H9 (cell line): ENCODE measurements at regions not wholly inside any gene's neighbourhood (a gene's known extent, or its start where the extent isn't known, plus 50 kb on each side); places are given as distances from the start of the nearest gene placed in this dataset.

Source experiments
- DNase-seq: peaks from one replicate; pipeline ENCODE4 v3.0.0-alpha.2; 2017
- H2AFZ ChIP-seq: one replicate; pipeline ENCODE4 v1.6.1; 2013; ENCODE audit warnings: mild to moderate bottlenecking, low read length, control low read depth, moderate library complexity
- H2AK5ac ChIP-seq: 2 replicates; pipeline ENCODE4 v1.6.1; 2013; ENCODE audit warnings: low read length, control low read depth, mixed read lengths; ENCODE audit not compliant: insufficient read length
- H2BK120ac ChIP-seq: one replicate; pipeline ENCODE4 v1.6.1; 2013; ENCODE audit warnings: low read depth, mild to moderate bottlenecking, low read length, control low read depth, inconsistent platforms; ENCODE audit not compliant: poor library complexity, severe bottlenecking
- H2BK12ac ChIP-seq: 2 replicates; pipeline ENCODE4 v1.6.1; 2013; ENCODE audit warnings: low read length, control low read depth, mixed read lengths, low read depth; ENCODE audit not compliant: insufficient read length
- H2BK15ac ChIP-seq: 2 replicates; pipeline ENCODE4 v1.6.1; 2013; ENCODE audit warnings: low read depth, low read length, control low read depth
- H2BK20ac ChIP-seq: one replicate; pipeline ENCODE4 v1.6.1; 2013; ENCODE audit warnings: low read depth, mild to moderate bottlenecking, low read length, control low read depth, inconsistent platforms; ENCODE audit not compliant: poor library complexity, severe bottlenecking
- H2BK5ac ChIP-seq: 2 replicates; pipeline ENCODE4 v1.6.1; 2013; ENCODE audit warnings: low read length, control low read depth, mixed read lengths; ENCODE audit not compliant: insufficient read length
- H3K14ac ChIP-seq: 2 replicates; pipeline ENCODE4 v1.6.1; 2013; ENCODE audit warnings: low read length, control low read depth; ENCODE audit not compliant: insufficient read depth
- H3K18ac ChIP-seq: 2 replicates; pipeline ENCODE4 v1.6.1; 2013; ENCODE audit warnings: low read depth, mild to moderate bottlenecking, mixed read lengths, low read length, control low read depth; ENCODE audit not compliant: insufficient read length
- H3K23ac ChIP-seq: 2 replicates; pipeline ENCODE4 v1.6.1; 2013; ENCODE audit warnings: low read length, control low read depth, mixed read lengths, low read depth; ENCODE audit not compliant: insufficient read length
- H3K23me2 ChIP-seq: 2 replicates; pipeline ENCODE4 v1.6.1; 2013; ENCODE audit warnings: low read depth, mild to moderate bottlenecking, mixed read lengths, low read length, control low read depth; ENCODE audit not compliant: insufficient read length, poor library complexity, severe bottlenecking
- H3K27ac ChIP-seq: 2 replicates; pipeline ENCODE4 v1.5.1; 2013; ENCODE audit warnings: low read length, control low read depth, mixed read lengths, low read depth; ENCODE audit not compliant: insufficient read length
- H3K27me3 ChIP-seq: 2 replicates; pipeline ENCODE4 v1.6.1; 2013; ENCODE audit warnings: low read length, control low read depth, inconsistent platforms; ENCODE audit not compliant: insufficient read depth
- H3K4ac ChIP-seq: 2 replicates; pipeline ENCODE4 v1.6.1; 2013; ENCODE audit warnings: low read depth, mild to moderate bottlenecking, control low read depth, inconsistent platforms, low read length, moderate library complexity
- H3K4me1 ChIP-seq: 2 replicates; pipeline ENCODE4 v1.6.1; 2013; ENCODE audit warnings: low read length, control low read depth, inconsistent platforms; ENCODE audit not compliant: insufficient read depth
- H3K4me2 ChIP-seq: 2 replicates; pipeline ENCODE4 v1.6.1; 2013; ENCODE audit warnings: low read length, control low read depth, mixed read lengths; ENCODE audit not compliant: insufficient read length, insufficient read depth
- H3K56ac ChIP-seq: 2 replicates; pipeline ENCODE4 v1.6.1; 2013; ENCODE audit warnings: low read depth, mild to moderate bottlenecking, mixed read lengths, low read length, control low read depth; ENCODE audit not compliant: insufficient read length
- H3K79me1 ChIP-seq: 2 replicates; pipeline ENCODE4 v1.6.1; 2013; ENCODE audit warnings: low read depth, mild to moderate bottlenecking, moderate library complexity, low read length, control low read depth, inconsistent platforms; ENCODE audit not compliant: insufficient read depth, poor library complexity, severe bottlenecking
- H3K79me2 ChIP-seq: 2 replicates; pipeline ENCODE4 v1.6.1; 2013; ENCODE audit warnings: low read length, control low read depth, inconsistent platforms; ENCODE audit not compliant: insufficient read depth
- H3K9ac ChIP-seq: 2 replicates; pipeline ENCODE4 v1.6.1; 2013; ENCODE audit warnings: low read length, control low read depth, mixed read lengths; ENCODE audit not compliant: insufficient read length; ENCODE audit errors: extremely low read depth
- H3K9me3 ChIP-seq: one replicate; pipeline ENCODE4 v1.6.1; 2013; ENCODE audit warnings: low read depth, low read length, inconsistent platforms; ENCODE audit not compliant: control insufficient read depth
- H3T11ph ChIP-seq: one replicate; pipeline ENCODE4 v1.6.1; 2013; ENCODE audit warnings: mild to moderate bottlenecking, low read length, control low read depth, inconsistent platforms
- H4K20me1 ChIP-seq: one replicate; pipeline ENCODE4 v1.6.1; 2013; ENCODE audit not compliant: control insufficient read depth, insufficient read length, insufficient read depth
- H4K5ac ChIP-seq: 2 replicates; pipeline ENCODE4 v1.6.1; 2013; ENCODE audit warnings: low read depth, mild to moderate bottlenecking, mixed read lengths, low read length, control low read depth; ENCODE audit not compliant: insufficient read length
- H4K8ac ChIP-seq: replicated peaks from 2 replicates; pipeline ENCODE4 v1.6.1; 2013; ENCODE audit warnings: low read length, control low read depth, mixed read lengths, low read depth; ENCODE audit not compliant: insufficient read length
- H4K91ac ChIP-seq: 2 replicates; pipeline ENCODE4 v1.6.1; 2013; ENCODE audit warnings: low read depth, mild to moderate bottlenecking, moderate library complexity, mixed read lengths, low read length, control low read depth; ENCODE audit not compliant: insufficient read length
- H3K27ac Mint-ChIP-seq, 3 experiments: 2 replicates in 2 of 3; 3 replicates in 1 of 3; pipeline ENCODE4 v1.8.0; 2020 to 2021; ENCODE audit warnings: mixed read lengths in 3 of 3, mild to moderate bottlenecking in 1 of 3, moderate library complexity in 1 of 3
- H3K27me3 Mint-ChIP-seq: 2 replicates; pipeline ENCODE4 v1.8.0; 2021; ENCODE audit warnings: low read depth, mild to moderate bottlenecking, moderate library complexity, mixed read lengths
- H3K36me3 Mint-ChIP-seq, 3 experiments: 2 replicates in 2 of 3; 3 replicates in 1 of 3; pipeline ENCODE4 v1.8.0; 2020 to 2021; ENCODE audit warnings: low read depth in 3 of 3, mixed read lengths in 3 of 3; ENCODE audit not compliant: insufficient read depth in 1 of 3
- H3K4me1 Mint-ChIP-seq, 2 experiments: 2 replicates each; pipeline ENCODE4 v1.8.0; 2020; ENCODE audit warnings: mixed read lengths in 2 of 2
- H3K4me3 Mint-ChIP-seq, 2 experiments: 2 replicates in 1 of 2; 3 replicates in 1 of 2; pipeline ENCODE4 v1.8.0; 2020 to 2021; ENCODE audit warnings: mild to moderate bottlenecking in 2 of 2, mixed read lengths in 2 of 2, moderate library complexity in 1 of 2
- H3K9me3 Mint-ChIP-seq, 2 experiments: 2 replicates in 1 of 2; 3 replicates in 1 of 2; pipeline ENCODE4 v1.8.0; 2020; ENCODE audit warnings: mild to moderate bottlenecking in 2 of 2, mixed read lengths in 2 of 2, moderate library complexity in 1 of 2
- CTCF ChIP-seq: fragments of 200-600 bp; sonication (generic); conservative IDR thresholded peaks from 3 replicates; pipeline ENCODE4 v1.8.0; 2021; ENCODE audit warnings: antibody characterized with exemption, mild to moderate bottlenecking
- WGBS: extraction: QIAGEN DNeasy Blood & Tissue Kit; methylation state at CpG from one replicate; pipeline ENCODE4 v1.1.7; 2013; ENCODE audit warnings: missing lambda C conversion rate, low lambda C conversion rate, mixed read lengths; ENCODE audit not compliant: insufficient read length; ENCODE audit errors: extremely low coverage; 5-methylcytosine and 5-hydroxymethylcytosine counted together

DNA sequence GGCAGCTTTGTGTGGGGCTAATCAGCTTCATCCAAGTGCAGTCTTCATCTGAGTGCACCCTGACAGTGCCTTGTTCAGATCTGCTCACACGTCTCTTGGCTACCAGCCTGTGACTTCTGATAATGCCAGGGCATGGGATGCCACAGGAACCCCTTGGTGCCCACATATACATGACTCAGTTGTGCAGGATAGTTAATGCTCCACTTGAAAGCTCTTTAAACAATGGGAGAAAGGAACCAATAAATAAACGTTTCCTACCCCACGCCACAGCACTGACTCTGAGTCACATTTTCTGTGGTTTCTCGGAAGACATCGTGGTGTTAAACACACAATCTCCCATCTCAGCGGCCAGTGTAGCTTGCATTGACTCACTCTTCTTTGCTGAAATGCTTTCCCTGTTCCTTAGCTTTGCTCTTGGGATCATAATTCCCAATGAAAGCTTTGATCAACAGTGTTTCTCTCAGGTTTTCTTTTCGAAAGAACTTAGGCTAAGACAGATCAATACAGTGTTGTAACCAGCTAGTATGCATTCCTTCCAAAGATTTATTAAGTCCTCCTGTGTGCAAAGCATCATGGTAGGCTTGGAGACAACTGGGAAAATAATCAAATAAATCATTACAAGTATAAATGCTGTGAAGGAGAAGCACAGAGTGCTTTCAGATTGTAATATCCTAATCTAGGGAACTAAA lies 142.0 kb downstream of the COPS8 start:
- H3K27ac Mint-ChIP-seq: no peak overlapping the region

More for the DNA sequence above, 142.0 kb downstream of the COPS8 start:
- no CpG with 5 or more reads among the region's 7 CpGs for WGBS
- Histone ChIP-seq H3K79me1 (no peaks in the 10 kb centered on the region), H2BK12ac (no peak overlapping the region), H3K9ac (no peak overlapping the region), H4K20me1 (no peaks in the 10 kb centered on the region), H3K79me2 (no peaks in the 10 kb centered on the region), H3K18ac (no peak overlapping the region), H4K5ac (no peak overlapping the region), H2AFZ (no peak overlapping the region), H3K27ac (no peak overlapping the region), H4K91ac (no peak overlapping the region), H3K23ac (no peak overlapping the region), H2AK5ac (no peak overlapping the region), H3K14ac (no peak overlapping the region), H3K23me2 (no peaks in the 10 kb centered on the region), H2BK5ac (no peak overlapping the region), H3K56ac (no peak overlapping the region), H2BK120ac (no peak overlapping the region), H3K4me1 (no peaks in the 10 kb centered on the region), H2BK20ac (no peak overlapping the region), H3T11ph (no peak overlapping the region), H3K4me2 (no peak overlapping the region), H3K9me3 (no peaks in the 10 kb centered on the region), H4K8ac (no peak overlapping the region), H3K4ac (no peak overlapping the region), H2BK15ac (no peak overlapping the region), H3K27me3 (0 out of 2 replicates have a peak, but pooled peaks cover 2% of the 10 kb centered on the region)
- DNase-seq: no peak
- Mint-ChIP-seq H3K9me3 (no peaks in the 10 kb centered on the region), H3K4me3 (no peak overlapping the region), H3K4me1 (0 out of 4 replicates have a peak, but pooled peaks cover 0 to 4% of the 10 kb centered on the region in 2 experiments), H3K27me3 (no peaks in the 10 kb centered on the region), H3K36me3 (no peaks in the 10 kb centered on the region)
- no peak for TF ChIP-seq CTCF
